HG02642 (cell line): ENCODE measurements at regions not wholly inside any gene's neighbourhood (a gene's known extent, or its start where the extent isn't known, plus 50 kb on each side); places are given as distances from the start of the nearest gene placed in this dataset.

Source experiments
- ATAC-seq: cut with Tn5 transposase; IDR thresholded peaks from one replicate; pipeline ENCODE4 v1.9.1; 2021; ENCODE audit warnings: mild to moderate bottlenecking; ENCODE audit not compliant: unreplicated experiment, poor library complexity

GRCh38 chr7:108809356-108809755 lies 239.7 kb downstream of the DNAJB9 start:
- ATAC-seq = no peak

GRCh38 chr7:108810756-108811385 lies 241.2 kb downstream of the DNAJB9 start:
- no peak for ATAC-seq

- no peak for ATAC-seq
These were observed 243.8 kb downstream of the DNAJB9 start for GRCh38 chr7:108813251-108814014.

- ATAC-seq = no peak
These were observed 246.1 kb downstream of the DNAJB9 start for GRCh38 chr7:108815815-108816214.

GRCh38 chr7:108818742-108819141 lies 249.1 kb downstream of the DNAJB9 start:
- ATAC-seq = no peak

GRCh38 chr7:108824840-108825580 lies 255.3 kb downstream of the DNAJB9 start:
- no peak for ATAC-seq

GRCh38 chr7:108825581-108825909 lies 255.9 kb downstream of the DNAJB9 start:
- no peak for ATAC-seq

- no peak for ATAC-seq
These were observed 266.6 kb downstream of the DNAJB9 start for GRCh38 chr7:108836256-108836655.

- no peak for ATAC-seq
These were observed 268.5 kb downstream of the DNAJB9 start for GRCh38 chr7:108838198-108838597.

GRCh38 chr7:108839076-108839475 lies 269.4 kb downstream of the DNAJB9 start:
- ATAC-seq = no peak

- no peak for ATAC-seq
These were observed 276.3 kb downstream of the DNAJB9 start for GRCh38 chr7:108845951-108846350.

- ATAC-seq = no peak
These were observed 276.8 kb downstream of the DNAJB9 start for GRCh38 chr7:108846471-108846870.

GRCh38 chr7:108848486-108848885 lies 278.8 kb downstream of the DNAJB9 start:
- ATAC-seq = no peak

GRCh38 chr7:108860615-108861014 lies 290.9 kb downstream of the DNAJB9 start:
- ATAC-seq = no peak

GRCh38 chr7:108861071-108861470 lies 291.4 kb downstream of the DNAJB9 start:
- ATAC-seq = no peak

GRCh38 chr7:108863227-108863848 lies 293.7 kb downstream of the DNAJB9 start:
- no peak for ATAC-seq

GRCh38 chr7:108869070-108869469 lies 299.4 kb downstream of the DNAJB9 start:
- ATAC-seq = no peak

GRCh38 chr7:108875139-108875538 lies 305.5 kb downstream of the DNAJB9 start:
- no peak for ATAC-seq

GRCh38 chr7:108890862-108891261 lies 321.2 kb downstream of the DNAJB9 start:
- ATAC-seq = no peak

- no peak for ATAC-seq
These were observed 338.8 kb downstream of the DNAJB9 start for GRCh38 chr7:108908456-108908855.

- no peak for ATAC-seq
These were observed 341.3 kb downstream of the DNAJB9 start for GRCh38 chr7:108911016-108911415.
